Ramos (cell line): ENCODE measurements at regions not wholly inside any gene's neighbourhood (a gene's known extent, or its start where the extent isn't known, plus 50 kb on each side); places are given as distances from the start of the nearest gene placed in this dataset.

Experiments used
- in situ Hi-C: fragments of 300-500 bp; cut with MboI; formaldehyde crosslinking; loops from one replicate; pipeline ENCODE4 v1.14.3; 2022; ENCODE audit warnings: low sequenced_read_pairs; ENCODE audit not compliant: unreplicated experiment

DNA sequence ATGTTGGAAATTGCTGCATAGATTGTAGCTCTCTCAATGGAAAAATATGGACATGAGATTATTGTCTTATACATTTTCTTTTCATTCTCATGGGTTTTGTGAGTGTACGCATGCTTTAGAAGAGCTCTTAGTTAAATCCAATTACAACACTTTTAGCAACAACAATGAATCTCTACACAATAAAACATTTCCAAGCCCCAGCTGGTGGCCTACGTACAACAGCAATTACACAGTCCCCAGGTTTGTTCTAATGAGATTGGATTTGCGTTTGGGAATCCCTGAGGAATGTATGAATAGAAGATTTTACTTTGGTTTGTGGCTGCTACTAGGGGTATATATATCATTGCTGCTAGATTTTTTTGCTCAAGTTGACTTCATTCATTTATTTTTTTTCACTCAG is 98.6 kb downstream of the FHDC1 start:
- in situ Hi-C loops, result no loop called here

DNA sequence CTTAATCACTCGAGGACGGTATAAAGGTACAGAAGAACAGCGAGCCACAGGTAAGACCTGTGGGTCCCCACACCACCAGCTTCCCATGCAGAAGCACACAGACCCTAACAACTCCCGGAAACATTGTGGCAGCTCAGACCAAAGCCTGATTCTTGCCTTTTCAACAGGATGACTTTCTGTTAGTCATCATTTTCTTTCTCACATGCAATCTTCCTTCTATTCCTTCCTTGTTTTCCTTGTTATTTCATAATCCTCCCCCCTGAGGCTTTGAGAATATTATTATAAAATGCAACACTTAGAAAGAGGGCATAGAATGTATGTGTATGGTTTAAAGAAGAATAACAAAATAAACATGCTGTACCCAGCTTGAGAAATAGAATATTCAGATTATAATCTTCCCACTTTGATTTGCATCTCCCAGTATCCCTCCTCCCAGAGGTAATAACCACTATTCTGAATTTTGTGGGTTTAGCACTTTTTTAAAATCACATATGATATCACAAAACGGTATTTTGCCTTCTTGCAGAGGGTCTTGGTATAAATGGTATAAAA is 100.9 kb downstream of the FHDC1 start:
- in situ Hi-C loops, result no loop called here

DNA sequence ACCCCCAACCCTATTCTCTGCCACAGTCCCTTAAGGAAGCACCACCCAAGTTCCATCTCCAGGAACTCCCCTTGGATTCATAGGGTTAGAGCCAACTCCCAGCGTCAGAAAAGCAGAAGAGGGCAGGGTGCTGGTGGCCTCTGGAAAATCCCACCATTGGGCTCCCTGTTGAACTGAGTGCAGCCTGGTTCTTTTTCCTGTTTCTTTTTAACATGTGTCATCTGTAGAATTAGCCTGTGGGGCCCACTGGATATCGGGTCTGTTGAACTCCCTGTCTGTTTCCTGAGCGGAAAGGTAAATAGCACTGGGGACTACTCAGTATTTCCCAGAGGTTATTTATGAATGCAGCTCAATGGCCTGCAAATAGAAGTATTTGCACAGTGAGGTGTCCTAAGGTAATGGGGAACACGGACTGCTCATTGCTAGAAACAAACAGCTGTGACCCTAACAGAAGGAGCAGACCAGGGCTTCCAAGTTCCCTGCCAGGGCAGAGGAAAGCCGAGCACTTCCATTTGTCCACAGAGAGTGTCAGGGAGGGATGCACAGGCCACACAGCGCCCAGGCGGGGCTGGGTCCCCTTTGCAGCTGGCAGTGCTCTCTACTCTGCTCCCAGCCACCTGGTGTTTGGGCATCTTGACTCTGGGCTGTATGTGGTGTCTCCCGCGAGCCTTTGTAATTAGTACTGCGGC is 102.6 kb downstream of the FHDC1 start:
- in situ Hi-C loops, result no loop called here

DNA sequence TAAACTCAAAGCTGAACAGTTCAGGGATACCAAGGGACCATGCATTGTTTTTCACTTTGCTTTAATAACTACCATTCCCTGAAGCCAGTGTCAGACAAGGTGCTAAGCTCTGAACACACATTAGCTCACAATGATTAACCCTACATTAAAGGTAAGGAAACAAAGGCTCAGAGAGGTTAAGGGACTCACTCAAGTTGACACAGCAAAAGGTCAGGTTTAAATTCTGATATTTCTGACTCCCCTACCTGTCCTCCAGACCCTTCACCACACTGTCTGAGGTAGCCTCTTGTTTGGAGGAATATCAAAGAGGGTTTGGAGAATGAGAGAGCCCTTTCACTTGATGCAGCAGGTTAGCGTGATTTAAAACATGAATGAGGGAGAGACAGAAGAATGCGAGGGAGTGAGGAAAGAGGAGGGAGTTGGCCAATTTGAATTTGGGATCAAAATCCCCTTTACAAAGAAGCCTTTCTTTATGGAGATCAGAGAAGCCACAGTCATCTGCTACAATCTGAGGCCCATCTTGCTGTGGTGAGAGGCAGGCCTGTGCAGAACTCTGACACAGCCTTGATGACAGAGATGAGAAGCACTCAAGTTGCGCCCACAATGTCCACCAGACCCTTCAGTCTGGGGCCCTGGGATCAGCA is 103.5 kb downstream of the FHDC1 start:
- in situ Hi-C loops, result no loop called here

DNA sequence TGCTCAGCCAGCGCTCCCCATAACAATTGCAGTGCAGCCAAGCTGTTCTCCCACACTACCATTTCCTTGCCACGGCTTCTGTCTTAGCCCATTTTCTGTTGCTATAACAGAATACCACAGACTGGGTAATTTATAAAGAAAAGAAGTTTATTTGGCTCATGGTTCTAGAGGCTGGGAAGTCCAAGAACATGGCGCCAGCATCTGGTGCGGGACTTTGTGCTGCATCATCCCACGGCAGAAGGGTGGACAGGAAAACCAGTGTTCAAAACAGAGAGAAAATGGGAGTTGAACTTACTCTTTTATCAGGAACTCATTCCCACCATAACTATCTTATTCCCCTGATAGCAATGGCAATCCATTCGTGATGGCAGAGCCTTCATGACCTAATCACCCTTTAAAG is 104.6 kb downstream of the FHDC1 start:
- in situ Hi-C loops, result no loop called here

DNA sequence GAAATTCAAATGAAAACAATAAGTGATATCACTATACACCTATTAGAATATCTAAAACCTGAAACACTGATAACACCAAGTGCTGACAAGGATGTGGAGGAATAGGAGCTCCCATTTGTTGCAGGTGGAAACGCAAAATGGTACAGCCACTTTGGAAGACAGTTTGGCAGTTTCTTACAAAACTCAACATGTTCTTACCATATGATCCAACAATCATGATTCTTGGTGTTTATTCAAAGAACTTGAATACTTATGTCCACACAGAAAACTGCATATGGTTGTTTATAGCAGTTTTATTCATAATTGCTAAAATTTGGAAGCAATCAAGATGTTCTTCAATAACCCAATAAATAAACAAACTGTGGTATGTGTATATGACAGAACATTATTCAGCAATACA is 107.9 kb downstream of the FHDC1 start:
- in situ Hi-C loops, result no loop called here

DNA sequence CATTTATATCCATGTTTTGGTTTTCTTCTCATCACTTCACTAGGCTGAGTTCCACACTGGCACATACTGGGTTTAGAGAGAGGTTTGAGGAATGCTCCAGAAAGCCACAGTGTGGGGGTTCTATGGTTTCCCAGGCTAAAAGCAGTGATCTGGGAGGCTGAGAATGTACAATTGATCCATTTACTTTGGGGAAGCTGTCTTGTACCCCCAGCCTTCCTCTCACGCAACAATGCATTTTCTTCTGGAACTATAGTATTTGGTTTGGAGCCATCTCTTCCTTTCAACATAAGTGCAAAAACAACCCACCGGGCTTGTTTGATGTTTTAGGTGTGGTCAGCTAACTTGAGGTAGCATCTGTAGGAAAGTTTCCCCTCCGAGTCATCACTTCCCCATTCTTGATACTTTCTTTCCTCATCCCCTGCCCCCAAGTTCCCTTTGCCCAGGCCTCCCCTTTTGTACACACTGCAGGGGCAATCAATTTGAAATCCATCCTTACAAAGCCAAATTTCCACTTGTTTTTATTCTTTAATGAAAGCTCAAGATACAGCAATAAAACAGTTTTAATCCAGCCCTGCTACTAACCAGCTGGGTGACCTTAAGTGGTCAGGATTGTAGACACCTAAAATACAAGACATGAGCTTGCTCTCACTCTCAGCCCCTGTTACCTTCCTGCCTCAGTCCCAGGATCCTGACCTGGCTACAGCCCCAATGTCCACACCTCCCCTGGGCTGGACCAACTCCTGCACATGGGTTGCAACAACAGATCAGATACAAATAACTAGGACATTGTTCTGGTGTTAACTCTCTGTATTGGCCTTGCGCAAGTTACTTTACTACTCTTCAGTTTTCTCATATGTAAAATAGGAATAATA is 109.2 kb downstream of the FHDC1 start:
- in situ Hi-C loops, result no loop called here

DNA sequence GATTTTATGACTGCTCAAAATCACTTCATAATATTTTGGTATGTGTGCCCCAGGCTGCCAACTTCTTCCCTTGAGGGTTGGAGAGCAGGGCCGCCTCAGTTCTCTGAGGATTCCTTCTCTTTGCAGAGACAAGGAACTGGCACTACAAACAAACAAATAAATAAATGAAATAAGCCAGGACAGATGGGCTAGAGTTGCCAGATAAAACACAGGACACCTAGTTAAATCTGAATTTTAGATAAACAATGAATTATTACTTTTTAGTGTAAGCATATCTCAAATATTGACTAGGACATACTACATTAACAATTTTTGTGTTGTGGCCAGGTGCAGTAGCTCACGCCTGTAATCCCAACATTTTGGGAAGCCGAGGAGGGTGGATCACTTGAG is 122.5 kb downstream of the FHDC1 start:
- in situ Hi-C loops, result no loop called here

DNA sequence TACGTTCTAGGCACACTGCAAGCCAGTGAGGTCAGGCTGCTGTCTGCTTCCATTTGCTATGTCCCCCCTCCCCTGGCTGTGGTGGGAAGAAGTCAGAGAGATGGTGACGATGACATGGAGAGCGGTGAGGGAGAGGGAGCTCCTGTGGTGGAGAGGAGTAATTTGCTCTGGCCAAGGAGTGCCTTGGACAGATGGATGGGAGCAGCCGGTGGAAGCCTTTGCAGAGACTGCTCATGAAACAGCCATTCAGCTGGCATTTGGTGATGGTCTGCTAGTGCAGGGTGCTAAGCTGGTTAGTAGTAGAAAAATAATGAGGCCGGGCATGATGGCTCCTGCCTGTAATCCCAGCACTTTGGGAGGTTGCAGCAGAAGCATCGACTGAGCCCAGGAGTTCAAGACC is 124.1 kb downstream of the FHDC1 start:
- in situ Hi-C loops, result no loop called here

DNA sequence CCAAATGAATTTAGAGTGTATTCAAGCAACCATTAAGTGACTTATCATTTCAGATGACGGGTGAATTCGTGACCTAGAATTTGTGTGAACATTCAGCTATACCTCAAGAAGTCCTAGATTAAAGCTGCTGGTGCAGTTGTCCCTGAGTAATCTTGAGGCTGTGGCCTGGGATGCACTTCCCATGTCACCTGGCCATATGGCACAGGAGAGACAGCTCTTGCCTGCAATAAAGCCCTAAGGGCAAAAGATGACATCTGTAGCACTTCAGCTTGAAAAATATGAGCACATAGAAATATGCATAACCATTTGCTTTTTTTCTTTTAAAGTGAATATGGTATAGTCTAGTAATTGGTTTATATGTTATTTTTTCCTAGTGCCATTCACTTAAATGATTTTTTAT is 125.8 kb downstream of the FHDC1 start:
- in situ Hi-C loops, result no loop called here

DNA sequence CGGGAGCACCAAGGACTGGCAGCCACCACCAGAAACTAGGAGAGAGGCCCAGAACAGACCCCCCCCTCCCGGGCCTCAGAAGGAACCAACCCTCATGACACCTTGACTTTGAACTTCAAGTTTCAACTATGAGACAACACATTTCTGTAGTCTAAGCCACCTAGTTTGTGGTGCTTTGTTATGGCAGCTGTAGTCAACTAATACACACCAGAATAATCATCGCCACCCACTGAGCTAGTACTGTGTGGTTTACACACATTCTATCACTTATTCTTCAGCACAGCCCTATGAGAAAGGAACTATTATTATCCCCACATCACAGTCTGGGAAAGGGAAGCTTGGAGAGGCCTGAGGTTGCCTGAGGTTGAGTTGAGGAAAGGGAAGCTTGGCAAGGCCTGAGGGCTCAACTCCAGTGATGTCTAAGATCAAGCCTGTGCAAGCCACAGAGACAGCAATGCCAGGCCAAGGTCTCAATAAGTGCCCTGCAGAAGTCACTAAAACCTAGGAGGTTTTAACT is 126.6 kb downstream of the FHDC1 start:
- in situ Hi-C loops, result no loop called here

DNA sequence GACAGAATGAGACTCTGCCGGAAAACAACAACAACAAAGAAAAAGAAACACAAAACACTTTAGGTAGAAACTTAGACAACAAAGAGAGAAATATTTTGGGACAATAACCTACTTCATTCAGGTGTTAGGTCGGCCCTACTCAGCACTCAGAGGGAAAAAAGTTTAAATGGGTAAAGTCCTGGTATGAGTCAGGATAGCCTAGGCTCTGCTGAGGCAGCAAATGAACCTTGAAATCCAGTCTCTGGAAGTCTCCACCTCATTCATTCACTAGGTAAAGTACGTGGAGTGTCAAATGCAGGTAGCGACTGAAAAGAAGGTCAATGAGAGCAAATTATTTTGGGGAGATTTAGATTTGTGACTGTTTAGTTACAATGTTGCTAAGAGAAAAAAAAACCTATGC is 127.4 kb downstream of the FHDC1 start:
- in situ Hi-C loops, result no loop called here

DNA sequence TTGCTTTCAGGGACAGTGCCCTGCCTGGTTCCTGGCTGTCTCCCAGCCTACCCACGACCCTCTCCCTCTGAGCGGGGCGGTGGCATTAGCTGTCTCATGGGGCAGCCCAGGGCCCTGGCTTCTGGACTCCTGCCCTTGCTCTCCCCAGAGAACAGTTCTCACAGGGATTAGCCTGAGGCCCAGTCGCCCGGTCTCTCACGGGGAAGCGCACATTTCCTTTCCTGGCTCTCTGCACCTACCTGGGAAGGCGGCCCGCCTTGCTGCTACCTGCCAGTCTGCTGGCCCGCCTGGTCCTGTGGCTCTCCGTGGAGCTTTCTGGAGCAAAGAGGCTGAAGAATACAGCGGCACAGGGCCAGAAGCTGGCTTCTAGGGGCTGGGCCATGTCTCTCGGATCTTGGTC is 128.4 kb downstream of the FHDC1 start:
- in situ Hi-C loops, result no loop called here

DNA sequence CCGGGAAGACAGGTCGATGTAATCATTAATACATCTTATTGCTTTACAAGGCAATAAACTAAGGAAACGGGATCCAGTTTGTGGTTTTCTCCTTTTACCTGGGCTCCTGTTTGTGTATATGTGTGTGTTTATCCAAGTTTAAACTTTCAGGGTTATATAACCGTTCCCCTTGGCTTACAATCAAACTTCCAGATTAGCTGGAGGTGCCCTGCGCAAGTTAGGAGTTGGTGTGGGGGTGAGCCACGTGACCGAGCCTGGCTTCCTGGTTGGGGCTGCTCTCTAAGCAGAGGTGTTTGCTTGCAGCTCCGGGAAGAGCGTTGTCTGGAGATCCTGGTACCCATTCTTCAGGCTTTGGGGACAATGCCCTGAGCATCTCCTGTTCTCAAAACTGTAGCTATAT is 129.2 kb downstream of the FHDC1 start:
- in situ Hi-C loops, result no loop called here

DNA sequence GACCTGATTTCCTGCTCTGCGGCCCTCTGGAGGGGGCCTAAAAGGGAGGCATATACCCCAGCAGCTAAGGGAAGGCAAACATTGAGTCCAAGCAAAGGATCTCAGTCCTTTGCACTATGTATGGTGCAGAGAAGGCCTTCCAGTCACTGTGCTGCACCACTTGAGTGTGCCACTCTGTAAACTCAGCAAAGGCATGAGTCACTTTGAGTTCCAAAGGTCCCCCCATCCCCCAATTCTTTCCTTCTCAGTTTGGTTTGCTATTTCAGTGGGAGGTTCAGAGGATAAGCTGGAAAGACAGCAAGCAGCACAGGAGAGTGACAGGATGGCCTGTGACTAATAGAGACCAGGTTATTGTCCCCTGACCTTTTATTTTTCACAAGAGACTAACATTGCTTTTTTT is 131.3 kb downstream of the FHDC1 start:
- in situ Hi-C loops, result no loop called here

DNA sequence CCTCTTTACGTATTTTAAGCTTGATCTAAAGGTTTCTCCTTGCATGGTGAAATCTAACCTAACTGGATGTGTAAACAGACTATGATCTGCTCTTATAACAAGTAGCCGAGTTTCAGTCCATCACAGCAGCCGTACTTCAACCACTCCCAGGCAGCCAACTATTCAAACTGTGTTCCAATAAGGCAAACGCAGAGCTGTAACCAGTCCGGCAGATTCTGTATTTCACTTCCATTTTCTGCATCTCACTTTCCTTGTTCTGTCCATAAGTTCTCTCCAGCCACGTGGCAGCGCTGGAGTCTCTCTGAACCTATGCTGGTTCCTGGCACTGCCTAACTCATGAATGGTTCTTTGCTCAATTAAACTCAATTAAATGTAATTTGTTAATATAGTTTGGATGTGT is 132.6 kb downstream of the FHDC1 start:
- in situ Hi-C loops, result no loop called here

DNA sequence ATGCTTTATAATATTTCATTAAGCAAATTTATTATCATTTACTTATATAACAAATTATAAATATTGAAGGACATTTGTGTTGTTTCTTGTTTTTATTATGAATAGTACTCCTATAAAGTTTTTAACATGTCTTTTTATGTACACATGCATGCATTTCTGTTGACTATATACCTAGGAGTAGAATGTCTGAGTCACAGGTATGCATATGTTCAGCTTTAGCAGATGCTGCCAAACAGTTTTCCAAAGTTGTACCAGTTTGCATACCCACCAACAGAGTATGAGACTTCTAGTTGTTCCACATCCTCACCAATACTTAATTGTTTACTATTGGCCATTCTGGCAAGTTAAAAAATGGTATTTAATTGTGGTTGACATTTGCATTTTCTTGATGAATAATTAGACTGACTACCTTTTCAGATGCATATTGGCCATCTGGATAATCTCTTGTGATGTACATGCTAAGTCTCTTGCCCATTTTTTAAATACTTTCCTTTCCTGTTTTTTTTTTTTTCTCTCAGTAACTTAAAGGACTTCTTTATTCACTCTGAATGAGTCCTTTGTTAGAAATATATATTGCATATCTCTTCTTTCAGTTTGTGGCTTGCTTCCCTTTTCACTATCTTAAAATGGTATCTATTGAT is 132.2 kb upstream of the TRIM2 start:
- in situ Hi-C loops, result no loop called here

DNA sequence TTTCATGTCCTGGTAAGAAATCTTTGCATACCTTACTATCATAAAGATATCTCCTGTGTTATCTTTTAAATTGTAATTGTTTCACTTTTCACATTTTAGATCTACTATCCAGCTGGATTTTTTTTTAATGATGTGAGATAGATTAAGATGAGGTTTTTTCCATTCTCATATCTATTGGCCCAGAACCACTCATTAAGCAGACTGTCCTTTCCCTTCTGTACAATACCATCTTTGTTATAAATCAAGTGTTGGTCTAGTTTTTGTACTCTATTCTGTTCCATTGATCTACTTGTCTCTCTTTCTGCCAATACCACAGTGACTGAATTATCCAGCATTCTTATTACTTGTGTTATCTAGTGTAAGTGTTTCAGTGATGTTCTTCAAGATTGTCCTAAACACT is 131.6 kb upstream of the TRIM2 start:
- in situ Hi-C loops, result no loop called here

DNA sequence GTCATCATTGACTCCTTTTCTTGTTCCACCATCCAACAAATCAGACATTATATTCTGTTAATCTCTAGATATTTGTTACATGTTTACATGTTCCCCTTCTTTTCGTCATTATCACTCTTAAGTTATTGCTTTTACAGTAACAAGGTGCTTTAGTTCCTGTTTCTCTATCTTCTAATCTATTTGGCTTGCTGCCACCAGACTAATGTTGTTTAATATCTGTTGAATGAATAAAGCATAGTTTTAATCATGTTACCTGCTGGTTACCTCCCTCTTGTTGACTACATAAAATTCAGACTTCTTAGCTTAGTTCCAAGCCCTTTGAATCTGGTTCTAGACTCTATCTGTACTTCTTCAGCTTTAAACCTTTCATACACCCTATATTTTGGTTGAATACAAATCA is 129.8 kb upstream of the TRIM2 start:
- in situ Hi-C loops, result no loop called here

DNA sequence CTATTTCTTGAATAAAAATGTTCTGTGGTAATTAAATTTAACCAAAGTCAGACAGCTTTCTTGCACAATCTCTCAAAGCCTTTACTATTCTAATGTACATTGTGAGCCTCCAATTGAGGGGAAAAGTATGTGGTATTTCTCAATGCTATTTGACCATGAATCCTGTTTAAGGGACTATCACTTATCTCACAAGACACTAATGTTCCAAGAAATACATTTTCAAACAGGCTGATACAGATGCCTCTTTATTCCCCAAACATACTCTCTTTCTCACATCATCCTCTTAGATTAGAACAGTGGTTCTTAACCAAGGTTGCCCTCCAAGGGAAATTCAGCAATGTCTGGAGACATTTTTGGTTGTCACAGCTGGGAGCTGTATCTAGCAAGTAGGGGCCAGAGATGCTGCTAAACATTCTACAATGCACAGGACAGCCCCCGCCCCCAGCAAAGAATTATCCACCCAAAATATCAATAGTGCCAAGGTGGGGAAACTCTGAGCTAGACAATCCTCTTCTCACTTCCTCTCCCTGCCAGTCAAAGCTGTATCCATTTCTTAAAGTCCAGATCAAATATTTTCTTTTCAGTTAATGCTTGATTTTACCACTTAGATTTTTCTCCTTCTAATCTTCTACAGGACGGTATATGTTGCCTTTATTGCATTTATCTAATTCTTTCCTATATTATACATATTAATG is 129.2 kb upstream of the TRIM2 start:
- in situ Hi-C loops, result loop anchor here (25.0 kb wide), 1 partner anchor 238 kb away; no protein-coding TSS in a partner anchor
